H9 (cell line): ENCODE measurements at regions not wholly inside any gene's neighbourhood (a gene's known extent, or its start where the extent isn't known, plus 50 kb on each side); places are given as distances from the start of the nearest gene placed in this dataset.

Source experiments
- DNase-seq: peaks from one replicate; pipeline ENCODE4 v3.0.0-alpha.2; 2017
- H2AFZ ChIP-seq: one replicate; pipeline ENCODE4 v1.6.1; 2013; ENCODE audit warnings: mild to moderate bottlenecking, low read length, control low read depth, moderate library complexity
- H2AK5ac ChIP-seq: 2 replicates; pipeline ENCODE4 v1.6.1; 2013; ENCODE audit warnings: low read length, control low read depth, mixed read lengths; ENCODE audit not compliant: insufficient read length
- H2BK120ac ChIP-seq: one replicate; pipeline ENCODE4 v1.6.1; 2013; ENCODE audit warnings: low read depth, mild to moderate bottlenecking, low read length, control low read depth, inconsistent platforms; ENCODE audit not compliant: poor library complexity, severe bottlenecking
- H2BK12ac ChIP-seq: 2 replicates; pipeline ENCODE4 v1.6.1; 2013; ENCODE audit warnings: low read length, control low read depth, mixed read lengths, low read depth; ENCODE audit not compliant: insufficient read length
- H2BK15ac ChIP-seq: 2 replicates; pipeline ENCODE4 v1.6.1; 2013; ENCODE audit warnings: low read depth, low read length, control low read depth
- H2BK20ac ChIP-seq: one replicate; pipeline ENCODE4 v1.6.1; 2013; ENCODE audit warnings: low read depth, mild to moderate bottlenecking, low read length, control low read depth, inconsistent platforms; ENCODE audit not compliant: poor library complexity, severe bottlenecking
- H2BK5ac ChIP-seq: 2 replicates; pipeline ENCODE4 v1.6.1; 2013; ENCODE audit warnings: low read length, control low read depth, mixed read lengths; ENCODE audit not compliant: insufficient read length
- H3K14ac ChIP-seq: 2 replicates; pipeline ENCODE4 v1.6.1; 2013; ENCODE audit warnings: low read length, control low read depth; ENCODE audit not compliant: insufficient read depth
- H3K18ac ChIP-seq: 2 replicates; pipeline ENCODE4 v1.6.1; 2013; ENCODE audit warnings: low read depth, mild to moderate bottlenecking, mixed read lengths, low read length, control low read depth; ENCODE audit not compliant: insufficient read length
- H3K23ac ChIP-seq: 2 replicates; pipeline ENCODE4 v1.6.1; 2013; ENCODE audit warnings: low read length, control low read depth, mixed read lengths, low read depth; ENCODE audit not compliant: insufficient read length
- H3K23me2 ChIP-seq: 2 replicates; pipeline ENCODE4 v1.6.1; 2013; ENCODE audit warnings: low read depth, mild to moderate bottlenecking, mixed read lengths, low read length, control low read depth; ENCODE audit not compliant: insufficient read length, poor library complexity, severe bottlenecking
- H3K27ac ChIP-seq: 2 replicates; pipeline ENCODE4 v1.5.1; 2013; ENCODE audit warnings: low read length, control low read depth, mixed read lengths, low read depth; ENCODE audit not compliant: insufficient read length
- H3K27me3 ChIP-seq: 2 replicates; pipeline ENCODE4 v1.6.1; 2013; ENCODE audit warnings: low read length, control low read depth, inconsistent platforms; ENCODE audit not compliant: insufficient read depth
- H3K4ac ChIP-seq: 2 replicates; pipeline ENCODE4 v1.6.1; 2013; ENCODE audit warnings: low read depth, mild to moderate bottlenecking, control low read depth, inconsistent platforms, low read length, moderate library complexity
- H3K4me1 ChIP-seq: 2 replicates; pipeline ENCODE4 v1.6.1; 2013; ENCODE audit warnings: low read length, control low read depth, inconsistent platforms; ENCODE audit not compliant: insufficient read depth
- H3K4me2 ChIP-seq: 2 replicates; pipeline ENCODE4 v1.6.1; 2013; ENCODE audit warnings: low read length, control low read depth, mixed read lengths; ENCODE audit not compliant: insufficient read length, insufficient read depth
- H3K56ac ChIP-seq: 2 replicates; pipeline ENCODE4 v1.6.1; 2013; ENCODE audit warnings: low read depth, mild to moderate bottlenecking, mixed read lengths, low read length, control low read depth; ENCODE audit not compliant: insufficient read length
- H3K79me1 ChIP-seq: 2 replicates; pipeline ENCODE4 v1.6.1; 2013; ENCODE audit warnings: low read depth, mild to moderate bottlenecking, moderate library complexity, low read length, control low read depth, inconsistent platforms; ENCODE audit not compliant: insufficient read depth, poor library complexity, severe bottlenecking
- H3K79me2 ChIP-seq: 2 replicates; pipeline ENCODE4 v1.6.1; 2013; ENCODE audit warnings: low read length, control low read depth, inconsistent platforms; ENCODE audit not compliant: insufficient read depth
- H3K9ac ChIP-seq: 2 replicates; pipeline ENCODE4 v1.6.1; 2013; ENCODE audit warnings: low read length, control low read depth, mixed read lengths; ENCODE audit not compliant: insufficient read length; ENCODE audit errors: extremely low read depth
- H3K9me3 ChIP-seq: one replicate; pipeline ENCODE4 v1.6.1; 2013; ENCODE audit warnings: low read depth, low read length, inconsistent platforms; ENCODE audit not compliant: control insufficient read depth
- H3T11ph ChIP-seq: one replicate; pipeline ENCODE4 v1.6.1; 2013; ENCODE audit warnings: mild to moderate bottlenecking, low read length, control low read depth, inconsistent platforms
- H4K20me1 ChIP-seq: one replicate; pipeline ENCODE4 v1.6.1; 2013; ENCODE audit not compliant: control insufficient read depth, insufficient read length, insufficient read depth
- H4K5ac ChIP-seq: 2 replicates; pipeline ENCODE4 v1.6.1; 2013; ENCODE audit warnings: low read depth, mild to moderate bottlenecking, mixed read lengths, low read length, control low read depth; ENCODE audit not compliant: insufficient read length
- H4K8ac ChIP-seq: replicated peaks from 2 replicates; pipeline ENCODE4 v1.6.1; 2013; ENCODE audit warnings: low read length, control low read depth, mixed read lengths, low read depth; ENCODE audit not compliant: insufficient read length
- H4K91ac ChIP-seq: 2 replicates; pipeline ENCODE4 v1.6.1; 2013; ENCODE audit warnings: low read depth, mild to moderate bottlenecking, moderate library complexity, mixed read lengths, low read length, control low read depth; ENCODE audit not compliant: insufficient read length
- H3K27ac Mint-ChIP-seq, 3 experiments: 2 replicates in 2 of 3; 3 replicates in 1 of 3; pipeline ENCODE4 v1.8.0; 2020 to 2021; ENCODE audit warnings: mixed read lengths in 3 of 3, mild to moderate bottlenecking in 1 of 3, moderate library complexity in 1 of 3
- H3K27me3 Mint-ChIP-seq: 2 replicates; pipeline ENCODE4 v1.8.0; 2021; ENCODE audit warnings: low read depth, mild to moderate bottlenecking, moderate library complexity, mixed read lengths
- H3K36me3 Mint-ChIP-seq, 3 experiments: 2 replicates in 2 of 3; 3 replicates in 1 of 3; pipeline ENCODE4 v1.8.0; 2020 to 2021; ENCODE audit warnings: low read depth in 3 of 3, mixed read lengths in 3 of 3; ENCODE audit not compliant: insufficient read depth in 1 of 3
- H3K4me1 Mint-ChIP-seq, 2 experiments: 2 replicates each; pipeline ENCODE4 v1.8.0; 2020; ENCODE audit warnings: mixed read lengths in 2 of 2
- H3K4me3 Mint-ChIP-seq, 2 experiments: 2 replicates in 1 of 2; 3 replicates in 1 of 2; pipeline ENCODE4 v1.8.0; 2020 to 2021; ENCODE audit warnings: mild to moderate bottlenecking in 2 of 2, mixed read lengths in 2 of 2, moderate library complexity in 1 of 2
- H3K9me3 Mint-ChIP-seq, 2 experiments: 2 replicates in 1 of 2; 3 replicates in 1 of 2; pipeline ENCODE4 v1.8.0; 2020; ENCODE audit warnings: mild to moderate bottlenecking in 2 of 2, mixed read lengths in 2 of 2, moderate library complexity in 1 of 2
- CTCF ChIP-seq: fragments of 200-600 bp; sonication (generic); conservative IDR thresholded peaks from 3 replicates; pipeline ENCODE4 v1.8.0; 2021; ENCODE audit warnings: antibody characterized with exemption, mild to moderate bottlenecking

- H2AK5ac ChIP-seq, result no peak overlapping the region
- Mint-ChIP-seq H3K36me3 (no peaks in the 10 kb centered on the region), H3K27me3 (no peaks in the 10 kb centered on the region), H3K4me1 (peaks cover 4 to 8% of the 10 kb centered on the region in 2 experiments), H3K9me3 (no peaks in the 10 kb centered on the region), H3K4me3 (no peak overlapping the region), H3K27ac (no peak overlapping the region)
- H3T11ph ChIP-seq, result no peak overlapping the region
- no peaks in the 10 kb centered on the region; the same call in 1 of the 2 replicates for H3K4me1 ChIP-seq
- H3K4me2 ChIP-seq, result no peak overlapping the region
- H4K91ac ChIP-seq, result no peak overlapping the region
- no peak overlapping the region for H2BK5ac ChIP-seq
- no peaks in the 10 kb centered on the region for H4K20me1 ChIP-seq
- H2BK15ac ChIP-seq, result no peak overlapping the region
- H2BK20ac ChIP-seq, result no peak overlapping the region
- H2AFZ ChIP-seq, result no peak overlapping the region
- TF ChIP-seq CTCF, result no peak
- no peaks in the 10 kb centered on the region for H3K23me2 ChIP-seq
- H2BK12ac ChIP-seq, result no peak overlapping the region
- no peak overlapping the region for H3K56ac ChIP-seq
- no peaks in the 10 kb centered on the region for H3K27me3 ChIP-seq
- no peaks in the 10 kb centered on the region for H3K79me2 ChIP-seq
- no peak overlapping the region for H4K8ac ChIP-seq
- H3K18ac ChIP-seq, result no peak overlapping the region
- no peak overlapping the region for H3K14ac ChIP-seq
- DNase-seq, result no peak
- no peak overlapping the region for H3K9ac ChIP-seq
- H3K27ac ChIP-seq, result no peak overlapping the region
- H2BK120ac ChIP-seq, result no peak overlapping the region
- no peaks in the 10 kb centered on the region for H3K79me1 ChIP-seq
- no peaks in the 10 kb centered on the region for H3K9me3 ChIP-seq
- H4K5ac ChIP-seq, result no peak overlapping the region
- H3K4ac ChIP-seq, result no peak overlapping the region
- H3K23ac ChIP-seq, result no peak overlapping the region
Measured at GRCh38 chr2:194257095-194257494, 1399.9 kb upstream of the SLC39A10 start.
